Keratinocyte (primary cell): ENCODE measurements at regions not wholly inside any gene's neighbourhood (a gene's known extent, or its start where the extent isn't known, plus 50 kb on each side); places are given as distances from the start of the nearest gene placed in this dataset.

Source experiments
- DNase-seq: peaks from one replicate; pipeline ENCODE4 v3.0.0-alpha.2; 2011; ENCODE audit warnings: low read depth, missing footprints, low spot score
- FAIRE-seq: peaks from 2 replicates; lab custom pipeline; 2011; peaks lifted over from hg19 to GRCh38; lab: Jason Lieb, UNC
- H2AFZ ChIP-seq: 2 replicates; pipeline ENCODE4 v1.6.0; 2012; ENCODE audit warnings: low read length, control low read depth, inconsistent platforms; ENCODE audit not compliant: control insufficient read depth
- H3K27ac ChIP-seq: 2 replicates; pipeline ENCODE4 v1.5.1; 2011; ENCODE audit warnings: low read length; ENCODE audit not compliant: control insufficient read depth, insufficient read depth
- H3K27me3 ChIP-seq: 3 replicates; pipeline ENCODE4 v1.6.0; 2011; ENCODE audit warnings: low read length; ENCODE audit not compliant: control insufficient read depth, insufficient read depth; ENCODE audit errors: extremely low read depth
- H3K36me3 ChIP-seq, 2 experiments: 2 replicates in 1 of 2; 3 replicates in 1 of 2; pipeline ENCODE4 v1.5.1; 2011; ENCODE audit warnings: low read length in 2 of 2, mild to moderate bottlenecking in 1 of 2; ENCODE audit not compliant: control insufficient read depth in 2 of 2, insufficient read depth in 2 of 2; ENCODE audit errors: extremely low read depth in 1 of 2
- H3K4me1 ChIP-seq: 3 replicates; pipeline ENCODE4 v1.5.1; 2011; ENCODE audit warnings: low read length; ENCODE audit not compliant: control insufficient read depth, insufficient read depth; ENCODE audit errors: extremely low read depth
- H3K4me2 ChIP-seq: 3 replicates; pipeline ENCODE4 v1.6.0; 2011; ENCODE audit warnings: low read depth, low read length; ENCODE audit not compliant: control insufficient read depth, insufficient read depth; ENCODE audit errors: extremely low read depth
- H3K4me3 ChIP-seq, 3 experiments: fragments of 200-600 bp in 1 of 3; sonication (generic) in 1 of 3; 2 replicates in 2 of 3; 3 replicates in 1 of 3; pipeline ENCODE4 v1.5.1; 2011 to 2016; ENCODE audit warnings: low read length in 3 of 3, mild to moderate bottlenecking in 3 of 3, control low read depth in 2 of 3, inconsistent platforms in 1 of 3, low read depth in 1 of 3, mixed read lengths in 1 of 3, mixed run types in 1 of 3, moderate library complexity in 1 of 3; ENCODE audit not compliant: control insufficient read depth in 2 of 3, insufficient read depth in 2 of 3; ENCODE audit errors: extremely low read depth in 1 of 3
- H3K79me2 ChIP-seq: 2 replicates; pipeline ENCODE4 v1.6.0; 2012; ENCODE audit warnings: low read length; ENCODE audit not compliant: control insufficient read depth, insufficient read depth
- H3K9ac ChIP-seq: 3 replicates; pipeline ENCODE4 v1.6.0; 2011; ENCODE audit warnings: low read length; ENCODE audit not compliant: control insufficient read depth, insufficient read depth; ENCODE audit errors: extremely low read depth
- H3K9me1 ChIP-seq: 3 replicates; pipeline ENCODE4 v1.6.0; 2011; ENCODE audit warnings: low read length; ENCODE audit not compliant: control insufficient read depth, insufficient read depth; ENCODE audit errors: extremely low read depth
- H3K9me3 ChIP-seq: 2 replicates; pipeline ENCODE4 v1.5.1; 2012; ENCODE audit warnings: low read depth, low read length; ENCODE audit not compliant: control insufficient read depth
- H4K20me1 ChIP-seq: 3 replicates; pipeline ENCODE4 v1.6.0; 2011; ENCODE audit warnings: low read length; ENCODE audit not compliant: control insufficient read depth, insufficient read depth; ENCODE audit errors: extremely low read depth
- EZH2 ChIP-seq: IDR thresholded peaks from one replicate; pipeline ENCODE4 v1.6.1; 2012; ENCODE audit warnings: inconsistent platforms, mild to moderate bottlenecking, low read length, moderate library complexity
- dilution Hi-C: fragments of 300-500 bp; cut with MboI; formaldehyde crosslinking; loops from one replicate; pipeline ENCODE4 v1.7.0; 2020; ENCODE audit warnings: low sequenced_read_pairs; ENCODE audit not compliant: extremely low pct_ligation_motif_present
- TF ChIP-seq, protein P1 (sequence below), 3 experiments: IDR thresholded peaks in 1 of 3; conservative IDR thresholded peaks in 1 of 3; optimal IDR thresholded peaks in 1 of 3; 2 replicates in 2 of 3; 3 replicates in 1 of 3; pipeline versions ENCODE3 to v1.5.1; 2011; ENCODE audit warnings: low read length in 3 of 3, mild to moderate bottlenecking in 3 of 3, moderate library complexity in 2 of 3, control low read depth in 1 of 3, inconsistent platforms in 1 of 3; ENCODE audit not compliant: insufficient read depth in 2 of 3; ENCODE audit errors: extremely low read depth in 1 of 3

DNA sequence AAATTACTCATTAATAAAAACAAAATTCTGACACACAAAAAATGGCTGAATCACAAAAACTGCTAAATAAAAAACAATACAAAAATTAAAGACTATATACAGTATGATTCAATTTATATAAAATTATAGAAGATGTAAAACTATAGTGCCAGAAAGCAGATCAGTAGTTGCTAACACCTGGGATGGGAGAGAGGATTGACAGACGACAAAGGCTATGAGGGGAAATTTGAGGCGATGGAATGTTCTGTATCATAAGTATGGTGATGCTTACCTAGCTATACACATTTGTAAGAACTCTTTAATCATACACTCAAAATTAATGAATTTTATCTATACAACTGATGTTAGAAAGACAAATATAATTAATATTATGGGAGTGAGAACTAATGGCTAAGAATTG lies 247.9 kb upstream of the GJE1 start:
- Histone ChIP-seq H3K36me3 (no peaks in the 10 kb centered on the region), H3K4me3 (no peak overlapping the region), H3K27me3 (no peaks in the 10 kb centered on the region), H3K9me3 (no peaks in the 10 kb centered on the region), H3K9ac (no peak overlapping the region), H4K20me1 (no peaks in the 10 kb centered on the region), H3K9me1 (no peaks in the 10 kb centered on the region), H3K4me2 (no peak overlapping the region), H3K27ac (no peak overlapping the region), H3K79me2 (no peaks in the 10 kb centered on the region), H3K4me1 (no peaks in the 10 kb centered on the region), H2AFZ (no peak overlapping the region)
- DNase-seq (no peak), FAIRE-seq (no peak)
- dilution Hi-C loops: no loop called here
- TF ChIP-seq EZH2: no peak
- TF ChIP-seq, protein P1, sequence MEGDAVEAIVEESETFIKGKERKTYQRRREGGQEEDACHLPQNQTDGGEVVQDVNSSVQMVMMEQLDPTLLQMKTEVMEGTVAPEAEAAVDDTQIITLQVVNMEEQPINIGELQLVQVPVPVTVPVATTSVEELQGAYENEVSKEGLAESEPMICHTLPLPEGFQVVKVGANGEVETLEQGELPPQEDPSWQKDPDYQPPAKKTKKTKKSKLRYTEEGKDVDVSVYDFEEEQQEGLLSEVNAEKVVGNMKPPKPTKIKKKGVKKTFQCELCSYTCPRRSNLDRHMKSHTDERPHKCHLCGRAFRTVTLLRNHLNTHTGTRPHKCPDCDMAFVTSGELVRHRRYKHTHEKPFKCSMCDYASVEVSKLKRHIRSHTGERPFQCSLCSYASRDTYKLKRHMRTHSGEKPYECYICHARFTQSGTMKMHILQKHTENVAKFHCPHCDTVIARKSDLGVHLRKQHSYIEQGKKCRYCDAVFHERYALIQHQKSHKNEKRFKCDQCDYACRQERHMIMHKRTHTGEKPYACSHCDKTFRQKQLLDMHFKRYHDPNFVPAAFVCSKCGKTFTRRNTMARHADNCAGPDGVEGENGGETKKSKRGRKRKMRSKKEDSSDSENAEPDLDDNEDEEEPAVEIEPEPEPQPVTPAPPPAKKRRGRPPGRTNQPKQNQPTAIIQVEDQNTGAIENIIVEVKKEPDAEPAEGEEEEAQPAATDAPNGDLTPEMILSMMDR (optimal IDR thresholded peaks at IDR 0.05 in 1 of 3, IDR thresholded peaks at IDR 0.05 in 1 of 3, conservative IDR thresholded peaks at IDR 0.05 in 1 of 3; ENCODE audit: extremely low read depth in 1 of 3, insufficient read depth in 2 of 3, low read length in 3 of 3): no peak

DNA sequence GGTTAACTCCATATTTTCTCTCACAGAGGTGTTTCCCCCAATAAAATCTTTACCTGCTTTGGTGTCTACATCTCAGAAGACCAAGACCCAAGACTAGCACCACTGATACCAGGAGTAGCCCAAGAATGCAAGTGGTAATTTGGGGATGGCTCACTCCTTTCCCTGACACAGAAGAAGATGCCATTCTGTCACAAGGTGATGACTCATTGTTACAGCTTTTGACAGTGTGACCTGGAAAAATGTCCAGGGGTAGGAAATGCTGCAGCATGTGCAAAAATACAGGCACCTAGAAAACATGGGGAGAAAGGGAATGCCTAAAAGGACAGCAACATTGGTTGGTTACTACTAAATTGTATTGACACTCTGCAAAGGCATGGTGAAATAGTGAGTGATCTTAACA lies 254.0 kb upstream of the GJE1 start:
- DNase-seq (no peak), FAIRE-seq (no peak)
- Histone ChIP-seq H3K4me1 (no peaks in the 10 kb centered on the region), H3K9me3 (no peaks in the 10 kb centered on the region), H3K36me3 (no peaks in the 10 kb centered on the region), H3K9me1 (no peaks in the 10 kb centered on the region), H4K20me1 (no peaks in the 10 kb centered on the region), H3K4me2 (no peak overlapping the region), H3K27ac (no peak overlapping the region), H3K27me3 (no peaks in the 10 kb centered on the region), H2AFZ (no peak overlapping the region), H3K4me3 (no peak overlapping the region), H3K9ac (no peak overlapping the region), H3K79me2 (no peaks in the 10 kb centered on the region)
- dilution Hi-C loops: no loop called here
- no peak for TF ChIP-seq EZH2
- TF ChIP-seq, protein P1 (optimal IDR thresholded peaks at IDR 0.05 in 1 of 3, IDR thresholded peaks at IDR 0.05 in 1 of 3, conservative IDR thresholded peaks at IDR 0.05 in 1 of 3; ENCODE audit: extremely low read depth in 1 of 3, insufficient read depth in 2 of 3, low read length in 3 of 3): no peak
